Amygdala (tissue), 56 donors: ENCODE measurements at regions not wholly inside any gene's neighbourhood (a gene's known extent, or its start where the extent isn't known, plus 50 kb on each side); places are given as distances from the start of the nearest gene placed in this dataset.
"Not testable (repeated sequence)": the region's sequence is repeated elsewhere in the genome, so short reads cannot be mapped to it uniquely, and the experiment has no call there.

Source experiments
- DNase-seq, 56 donors: peaks; one replicate each; lab custom pipeline; 2025; lab: John Stamatoyannopoulos, UW

- DNase-seq: no peak
These were observed 1554.5 kb upstream of the SLC39A10 start for GRCh38 chr2:194102546-194102945.

DNA sequence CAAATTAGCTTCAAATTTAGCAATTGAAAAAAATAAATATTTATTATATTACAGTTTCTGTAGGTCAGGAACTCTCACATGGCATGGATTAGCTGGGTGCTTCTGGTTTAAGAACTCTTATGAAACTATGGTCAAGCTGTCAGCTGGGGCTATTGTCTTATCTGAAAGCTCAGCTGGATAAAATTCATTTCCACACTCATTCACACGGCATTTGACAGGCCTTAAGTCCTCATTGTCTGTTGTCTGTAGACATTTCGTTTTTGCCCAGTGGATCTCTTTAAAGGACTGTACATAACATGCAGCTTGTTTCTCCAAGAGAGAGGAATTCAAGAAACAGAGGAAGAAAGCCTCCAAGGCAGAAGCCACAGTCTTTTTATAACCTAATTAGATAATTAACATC lies 1556.8 kb upstream of the SLC39A10 start:
- DNase-seq: no peak

DNA sequence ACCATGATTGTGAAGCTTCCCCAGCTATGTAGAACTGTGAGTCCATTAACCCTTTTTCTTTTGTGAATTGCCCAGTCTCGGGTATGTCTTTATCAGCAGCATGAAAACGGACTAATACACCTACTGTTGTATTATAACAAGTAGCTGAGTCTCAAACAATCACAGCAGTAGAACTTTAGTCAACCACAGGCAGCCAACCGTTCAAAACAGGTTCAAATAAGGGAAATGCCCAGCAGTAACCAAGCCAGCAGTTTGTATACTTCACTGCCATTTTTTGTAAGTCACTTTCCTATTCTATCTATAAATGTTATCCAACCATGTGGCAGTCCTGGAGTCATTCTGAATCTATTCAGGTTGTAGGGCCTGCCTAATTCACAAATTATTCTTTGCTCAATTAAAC lies 1560.6 kb upstream of the SLC39A10 start:
- no peak for DNase-seq

- DNase-seq: no peak
These were observed 1561.7 kb upstream of the SLC39A10 start for GRCh38 chr2:194095359-194095758.

DNA sequence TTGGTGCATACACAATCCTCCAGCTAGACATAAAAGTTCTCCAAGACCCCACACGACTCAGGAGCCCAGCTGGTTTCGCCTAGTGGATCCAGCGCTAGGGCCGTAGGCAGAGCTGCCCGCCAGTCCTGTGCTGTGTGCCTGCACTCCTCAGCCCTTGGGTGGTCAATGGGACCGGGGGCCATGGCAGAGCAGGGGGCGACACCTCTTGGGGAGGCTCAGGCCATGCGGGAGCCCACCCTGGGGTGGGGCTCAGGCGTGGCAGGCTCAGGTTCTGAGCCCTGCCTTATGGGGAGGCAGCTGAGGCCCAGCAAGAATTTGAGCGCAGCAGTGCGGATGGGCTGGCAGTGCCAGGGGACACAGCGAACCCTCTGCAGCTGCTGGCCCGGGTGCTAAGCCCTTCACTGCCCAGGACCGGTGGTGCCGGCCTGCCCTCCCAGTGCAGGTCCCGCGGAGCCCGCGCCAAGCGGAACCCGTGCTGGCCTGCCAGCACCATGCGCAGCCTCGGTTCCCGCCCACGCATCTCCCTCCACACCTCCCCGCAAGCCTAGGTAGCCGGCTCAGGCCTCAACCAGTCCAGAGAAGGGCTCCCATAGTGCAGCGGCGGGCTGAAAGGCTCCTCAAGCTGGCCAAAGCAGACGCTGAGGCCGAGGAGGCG lies 1566.6 kb upstream of the SLC39A10 start:
- no peak for DNase-seq

- no peak for DNase-seq
These were observed 1569.7 kb upstream of the SLC39A10 start for GRCh38 chr2:194087089-194087958.

- DNase-seq: no peak
These were observed 1570.9 kb upstream of the SLC39A10 start for GRCh38 chr2:194086129-194086528.

- no peak for DNase-seq
These were observed 1577.0 kb upstream of the SLC39A10 start for GRCh38 chr2:194079989-194080388.

GRCh38 chr2:194077366-194077765 lies 1579.7 kb upstream of the SLC39A10 start:
- DNase-seq: no peak

DNA sequence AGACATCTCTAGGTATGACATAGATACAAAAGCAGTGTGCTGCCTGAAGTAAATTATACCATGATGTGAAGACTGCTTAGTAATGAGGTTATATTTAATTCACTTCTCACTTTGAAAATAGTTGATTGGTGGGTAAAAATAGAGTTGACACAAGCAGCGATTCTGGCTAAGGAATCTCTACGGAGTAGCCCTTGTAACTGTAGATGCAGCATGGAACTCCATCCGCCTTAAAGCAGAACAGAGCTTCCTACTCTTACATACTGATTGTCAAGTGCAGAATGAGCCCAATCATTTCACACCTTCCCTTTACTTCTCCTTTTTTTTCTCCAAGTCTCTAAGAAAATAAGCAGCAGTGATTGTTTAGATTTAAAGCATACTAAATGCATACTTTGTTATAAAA lies 1594.6 kb upstream of the SLC39A10 start:
- DNase-seq: no peak

- DNase-seq: no peak
These were observed 1596.8 kb upstream of the SLC39A10 start for GRCh38 chr2:194060269-194060668.

- DNase-seq: no peak
These were observed 1602.7 kb upstream of the SLC39A10 start for GRCh38 chr2:194054313-194054712.

GRCh38 chr2:194044321-194044720 lies 1612.7 kb upstream of the SLC39A10 start:
- no peak for DNase-seq

DNA sequence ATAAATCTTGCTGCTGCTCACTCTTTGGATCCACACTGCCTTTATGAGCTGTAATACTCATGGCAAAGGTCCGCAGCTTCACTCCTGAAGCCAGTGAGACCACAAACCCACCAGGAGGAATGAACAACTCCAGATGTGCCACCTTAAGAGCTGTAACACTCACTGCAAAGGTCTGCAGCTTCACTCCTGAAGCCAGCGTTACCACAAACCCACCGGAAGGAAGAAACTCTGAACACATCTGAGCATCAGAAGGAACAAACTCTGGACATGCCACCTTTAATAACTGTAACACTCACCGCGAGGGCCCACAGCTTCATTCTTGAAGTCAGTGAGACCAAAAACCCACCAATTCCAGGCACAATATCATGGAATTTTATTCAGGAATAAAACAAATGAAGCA lies 1635.9 kb upstream of the SLC39A10 start:
- not testable (repeated sequence) for DNase-seq

GRCh38 chr2:194020155-194020554 lies 1636.9 kb upstream of the SLC39A10 start:
- no peak for DNase-seq

- no peak for DNase-seq
These were observed 1641.3 kb upstream of the SLC39A10 start for GRCh38 chr2:194015751-194016150.

GRCh38 chr2:194014639-194015038 lies 1642.4 kb upstream of the SLC39A10 start:
- DNase-seq: no peak

DNA sequence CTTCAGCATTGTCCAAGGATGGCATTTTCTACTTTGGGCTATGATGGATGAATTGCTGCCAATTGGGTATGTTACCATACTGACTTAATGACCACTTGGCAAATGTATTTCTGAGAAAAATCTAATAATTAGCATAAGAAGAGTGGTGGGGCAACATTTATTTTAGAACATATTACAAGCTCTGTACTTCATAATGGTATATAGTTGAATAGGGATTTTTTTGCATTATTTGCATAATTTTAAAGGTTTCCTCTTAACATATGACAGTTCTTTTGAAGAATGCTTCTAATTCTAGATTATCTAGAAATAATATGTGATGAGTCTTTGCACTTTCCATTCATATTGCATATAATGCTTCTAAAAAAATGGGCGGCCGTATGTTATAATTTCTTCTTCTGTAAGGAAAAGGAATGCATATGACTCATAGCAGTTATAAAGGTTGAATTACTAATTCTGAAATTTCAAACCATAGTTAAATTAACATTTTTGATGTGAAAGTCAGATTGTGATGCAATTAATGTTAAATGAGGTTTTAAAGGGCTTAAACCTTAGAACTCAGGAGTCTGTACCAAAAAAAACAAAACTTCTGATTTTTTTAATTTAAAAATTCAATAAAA lies 1652.3 kb upstream of the SLC39A10 start:
- DNase-seq: no peak

DNA sequence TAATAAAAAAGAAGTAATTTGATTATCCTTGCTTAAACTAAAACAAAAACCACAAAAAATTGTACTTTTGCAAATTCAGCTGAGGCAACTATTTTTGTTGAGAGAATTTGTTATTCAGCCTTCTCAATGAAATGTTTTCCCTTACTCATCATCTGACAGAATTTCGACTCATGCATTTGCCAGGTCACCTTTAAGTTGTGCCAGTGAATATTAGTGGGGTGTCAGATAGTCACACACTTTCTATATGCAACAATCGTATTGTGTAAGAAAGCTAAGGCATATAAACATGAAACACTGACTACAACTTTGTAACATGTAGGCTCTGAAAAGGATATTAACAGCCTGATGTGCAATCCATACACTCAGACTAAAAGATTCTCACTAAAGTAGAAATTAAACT lies 1653.1 kb upstream of the SLC39A10 start:
- DNase-seq: no peak

- no peak for DNase-seq
These were observed 1654.2 kb upstream of the SLC39A10 start for GRCh38 chr2:194002699-194003368.

DNA sequence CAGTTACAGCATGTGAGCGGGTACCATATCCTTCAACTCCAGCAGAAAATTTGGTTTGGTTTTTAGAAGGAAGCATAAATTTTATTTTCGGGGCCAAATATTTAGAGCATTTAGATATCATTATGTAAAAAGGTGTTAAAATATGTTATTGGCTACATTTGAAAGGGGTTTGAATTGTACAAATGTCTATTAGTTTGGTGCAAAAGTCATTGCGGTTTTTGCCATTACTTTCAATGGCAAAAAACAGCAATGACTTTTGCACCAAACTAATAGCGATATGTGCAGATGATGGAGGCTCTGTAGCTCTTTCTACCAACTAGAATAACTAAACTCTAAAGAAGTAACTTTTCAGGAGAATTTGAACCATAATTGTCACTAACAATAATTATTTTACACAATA lies 1666.2 kb upstream of the SLC39A10 start:
- DNase-seq: no peak
